HG03066 (cell line): ENCODE measurements at regions not wholly inside any gene's neighbourhood (a gene's known extent, or its start where the extent isn't known, plus 50 kb on each side); places are given as distances from the start of the nearest gene placed in this dataset.

Experiments
- ATAC-seq: cut with Tn5 transposase; IDR thresholded peaks from one replicate; pipeline ENCODE4 v1.9.1; 2021; ENCODE audit warnings: low read depth; ENCODE audit not compliant: unreplicated experiment

GRCh38 chr14:54299410-54300363 is 97.1 kb upstream of the CDKN3 start:
- no peak for ATAC-seq

- ATAC-seq: no peak
These were observed 95.9 kb upstream of the CDKN3 start for GRCh38 chr14:54300881-54301280.

- no peak for ATAC-seq
These were observed 95.4 kb upstream of the CDKN3 start for GRCh38 chr14:54301359-54301758.

GRCh38 chr14:54306806-54307205 is 90.0 kb upstream of the CDKN3 start:
- ATAC-seq: no peak

- no peak for ATAC-seq
These were observed 87.2 kb upstream of the CDKN3 start for GRCh38 chr14:54309615-54310014.

- no peak for ATAC-seq
These were observed 86.5 kb upstream of the CDKN3 start for GRCh38 chr14:54310151-54310850.

GRCh38 chr14:54310851-54311228 is 86.0 kb upstream of the CDKN3 start:
- ATAC-seq: no peak

GRCh38 chr14:54312166-54312801 is 84.5 kb upstream of the CDKN3 start:
- no peak for ATAC-seq

GRCh38 chr14:54314365-54315104 is 82.3 kb upstream of the CDKN3 start:
- ATAC-seq: no peak

GRCh38 chr14:54316652-54317051 is 80.2 kb upstream of the CDKN3 start:
- no peak for ATAC-seq

GRCh38 chr14:54317391-54317790 is 79.4 kb upstream of the CDKN3 start:
- no peak for ATAC-seq

GRCh38 chr14:54322246-54322645 is 74.6 kb upstream of the CDKN3 start:
- ATAC-seq: no peak

- ATAC-seq: no peak
These were observed 74.0 kb upstream of the CDKN3 start for GRCh38 chr14:54322701-54323337.

GRCh38 chr14:54325766-54326165 is 71.0 kb upstream of the CDKN3 start:
- ATAC-seq: no peak

GRCh38 chr14:54329082-54329695 is 67.6 kb upstream of the CDKN3 start:
- no peak for ATAC-seq

- no peak for ATAC-seq
These were observed 65.9 kb upstream of the CDKN3 start for GRCh38 chr14:54330876-54331275.

- ATAC-seq: no peak
These were observed 65.3 kb upstream of the CDKN3 start for GRCh38 chr14:54331516-54331915.

- ATAC-seq: no peak
These were observed 64.3 kb upstream of the CDKN3 start for GRCh38 chr14:54332490-54332889.

- ATAC-seq: no peak
These were observed 63.3 kb upstream of the CDKN3 start for GRCh38 chr14:54333511-54333910.
